GM12878 (cell line): ENCODE measurements at regions not wholly inside any gene's neighbourhood (a gene's known extent, or its start where the extent isn't known, plus 50 kb on each side); places are given as distances from the start of the nearest gene placed in this dataset.

Experiments
- ATAC-seq: fragments of 200-7000 bp; cut with Tn5 transposase; 3 replicates; pipeline ENCODE4 v1.9.1; 2020; ENCODE audit warnings: mild to moderate bottlenecking, moderate library complexity
- BruUV-seq: library from RNA; stranded (reverse); fragments of 400-500 nt; replicated peaks from 2 replicates; lab custom pipeline; 2021; lab: Mats Ljungman, UMichigan
- CTCF ChIA-PET: fragments of 300-600 bp; sonication (Branson Sonifier 250); formaldehyde crosslinking; extraction: SDS; loops from one replicate; lab custom pipeline; 2021; ENCODE audit warnings: inconsistent platforms; lab: Yijun Ruan, JAX
- POLR2A ChIA-PET: fragments of 350-600 bp; formaldehyde crosslinking; extraction: SDS; loops from one replicate; lab custom pipeline; 2021; ENCODE audit warnings: inconsistent platforms; lab: Charles Lee
- RAD21 ChIA-PET: fragments of 300-600 bp; sonication (Branson Sonifier 250); formaldehyde crosslinking; loops from one replicate; lab custom pipeline; 2023; ENCODE audit warnings: antibody characterized with exemption; ENCODE audit not compliant: unreplicated experiment; lab: Charles Lee
- SMC1A ChIA-PET: fragments of 300-600 bp; sonication (Branson Sonifier 250); formaldehyde crosslinking; loops from one replicate; lab custom pipeline; 2023; ENCODE audit not compliant: unreplicated experiment, uncharacterized antibody; lab: Charles Lee
- DNase-seq: peaks from one replicate; pipeline ENCODE4 v3.0.0-alpha.2; 2011; ENCODE audit warnings: low read depth, low spot score
- FAIRE-seq: peaks from 3 replicates; lab custom pipeline; 2011; peaks lifted over from hg19 to GRCh38; lab: Jason Lieb, UNC
- H2AFZ ChIP-seq: 2 replicates; pipeline ENCODE4 v1.6.0; 2011; ENCODE audit warnings: low read depth, low read length, control low read depth; ENCODE audit not compliant: control insufficient read depth
- H3K27ac ChIP-seq: 2 replicates; pipeline ENCODE4 v1.5.1; 2011; ENCODE audit warnings: control low read depth; ENCODE audit not compliant: control insufficient read depth, insufficient read depth
- H3K27me3 ChIP-seq, 2 experiments: replicated peaks in 1 of 2; 2 replicates each; pipeline versions ENCODE4 v1.6.0 to v1.6.1; 2011; ENCODE audit warnings: low read length in 1 of 2; ENCODE audit not compliant: control insufficient read depth in 2 of 2, insufficient read depth in 2 of 2
- H3K36me3 ChIP-seq, 2 experiments: 2 replicates each; pipeline ENCODE4 v1.5.1; 2011; ENCODE audit warnings: low read length in 1 of 2; ENCODE audit not compliant: control insufficient read depth in 2 of 2, insufficient read depth in 2 of 2
- H3K4me1 ChIP-seq: 2 replicates; pipeline ENCODE4 v1.6.1; 2011; ENCODE audit warnings: mild to moderate bottlenecking, low read length, moderate library complexity, mixed read lengths; ENCODE audit not compliant: control insufficient read depth, insufficient read depth
- H3K4me2 ChIP-seq: 2 replicates; pipeline ENCODE4 v1.6.0; 2011; ENCODE audit warnings: control low read depth; ENCODE audit not compliant: control insufficient read depth, insufficient read depth
- H3K4me3 ChIP-seq: fragments of 200-600 bp; sonication (generic); 2 replicates; pipeline ENCODE4 v1.5.1; 2016
- H3K79me2 ChIP-seq: 2 replicates; pipeline ENCODE4 v1.6.0; 2011; ENCODE audit warnings: low read length; ENCODE audit not compliant: control insufficient read depth, insufficient read depth
- H3K9ac ChIP-seq: 2 replicates; pipeline ENCODE4 v1.8.0; 2011; ENCODE audit warnings: low read length, control low read depth, mixed read lengths; ENCODE audit not compliant: control insufficient read depth, insufficient read depth
- H3K9me3 ChIP-seq: replicated peaks from 3 replicates; pipeline ENCODE4 v1.5.1; 2011; ENCODE audit warnings: mild to moderate bottlenecking, low read length; ENCODE audit not compliant: control insufficient read depth, insufficient read depth
- H4K20me1 ChIP-seq: 2 replicates; pipeline ENCODE4 v1.6.0; 2011; ENCODE audit not compliant: control insufficient read depth, insufficient read depth
- BACH1 ChIP-seq: fragments of 450-650 bp; IDR thresholded peaks from 2 replicates; pipeline ENCODE4 v1.6.1; 2017; ENCODE audit warnings: mild to moderate bottlenecking, borderline replicate concordance
- IRF4 ChIP-seq: IDR thresholded peaks from 2 replicates; pipeline ENCODE4 v1.6.1; 2011; ENCODE audit warnings: low read depth, low read length
- KDM1A ChIP-seq: fragments of 200-600 bp; sonication (generic); IDR thresholded peaks from 2 replicates; pipeline ENCODE4 v1.6.1; 2016; ENCODE audit warnings: borderline replicate concordance
- NBN ChIP-seq: fragments of 450-650 bp; IDR thresholded peaks from 2 replicates; pipeline ENCODE4 v1.6.1; 2016
- NFYA ChIP-seq: IDR thresholded peaks from 2 replicates; pipeline ENCODE4 v1.6.1; 2011; ENCODE audit warnings: low read depth, mild to moderate bottlenecking, low read length, improper control_type of control experiment, borderline replicate concordance
- POU2F2 ChIP-seq: IDR thresholded peaks from 3 replicates; pipeline ENCODE4 v1.6.1; 2011; ENCODE audit warnings: low read depth, mild to moderate bottlenecking, low read length, borderline replicate concordance
- RUNX3 ChIP-seq: IDR thresholded peaks from 2 replicates; pipeline ENCODE4 v1.6.1; 2012; ENCODE audit warnings: low read length, inconsistent platforms
- SMARCA5 ChIP-seq: fragments of 450-650 bp; IDR thresholded peaks from 2 replicates; pipeline ENCODE4 v1.6.1; 2017; ENCODE audit warnings: mild to moderate bottlenecking
- STAT1 ChIP-seq: fragments of 450-650 bp; conservative IDR thresholded peaks from 2 replicates; pipeline ENCODE4 v1.6.1; 2014; ENCODE audit warnings: antibody characterized with exemption, mild to moderate bottlenecking
- YBX1 ChIP-seq: fragments of 450-650 bp; IDR thresholded peaks from 2 replicates; pipeline ENCODE4 v1.6.1; 2016; ENCODE audit warnings: antibody characterized with exemption
- ZNF384 ChIP-seq: IDR thresholded peaks from 2 replicates; pipeline ENCODE4 v1.6.1; 2012; ENCODE audit warnings: low read depth, mild to moderate bottlenecking, low read length, improper control_type of control experiment, borderline replicate concordance
- WGBS: methylation state at CpG from one replicate; pipeline ENCODE4 v1.1.6; 2016; ENCODE audit warnings: low lambda C conversion rate; ENCODE audit not compliant: insufficient replicate concordance, insufficient coverage; ENCODE audit errors: missing lambda C conversion rate; 5-methylcytosine and 5-hydroxymethylcytosine counted together
- in situ Hi-C: fragments of 300-500 bp; cut with MboI; formaldehyde crosslinking; loops from 9 replicates; pipeline ENCODE4 v1.14.3; 2018; ENCODE audit warnings: mixed read lengths
- intact Hi-C: fragments of 100-400 bp; cut with micrococcal nuclease; formaldehyde crosslinking; loops from one replicate; pipeline ENCODE4 v1.14.2; 2022; ENCODE audit not compliant: unreplicated experiment
- TF ChIP-seq, protein P1 (sequence below): fragments of 450-650 bp; IDR thresholded peaks from 2 replicates; pipeline ENCODE4 v1.6.1; 2017; ENCODE audit warnings: mild to moderate bottlenecking, moderate library complexity
- TF ChIP-seq, protein P2 (sequence below), 3 experiments: IDR thresholded peaks in 2 of 3; conservative IDR thresholded peaks in 1 of 3; 2 replicates each; pipeline ENCODE4 v1.5.1; 2011; ENCODE audit warnings: low read depth in 3 of 3, low read length in 3 of 3, mild to moderate bottlenecking in 3 of 3, control low read depth in 2 of 3, moderate library complexity in 2 of 3, inconsistent platforms in 1 of 3, mixed read lengths in 1 of 3; ENCODE audit not compliant: control insufficient read depth in 2 of 3, insufficient read depth in 1 of 3; ENCODE audit errors: extremely low read depth in 1 of 3

DNA sequence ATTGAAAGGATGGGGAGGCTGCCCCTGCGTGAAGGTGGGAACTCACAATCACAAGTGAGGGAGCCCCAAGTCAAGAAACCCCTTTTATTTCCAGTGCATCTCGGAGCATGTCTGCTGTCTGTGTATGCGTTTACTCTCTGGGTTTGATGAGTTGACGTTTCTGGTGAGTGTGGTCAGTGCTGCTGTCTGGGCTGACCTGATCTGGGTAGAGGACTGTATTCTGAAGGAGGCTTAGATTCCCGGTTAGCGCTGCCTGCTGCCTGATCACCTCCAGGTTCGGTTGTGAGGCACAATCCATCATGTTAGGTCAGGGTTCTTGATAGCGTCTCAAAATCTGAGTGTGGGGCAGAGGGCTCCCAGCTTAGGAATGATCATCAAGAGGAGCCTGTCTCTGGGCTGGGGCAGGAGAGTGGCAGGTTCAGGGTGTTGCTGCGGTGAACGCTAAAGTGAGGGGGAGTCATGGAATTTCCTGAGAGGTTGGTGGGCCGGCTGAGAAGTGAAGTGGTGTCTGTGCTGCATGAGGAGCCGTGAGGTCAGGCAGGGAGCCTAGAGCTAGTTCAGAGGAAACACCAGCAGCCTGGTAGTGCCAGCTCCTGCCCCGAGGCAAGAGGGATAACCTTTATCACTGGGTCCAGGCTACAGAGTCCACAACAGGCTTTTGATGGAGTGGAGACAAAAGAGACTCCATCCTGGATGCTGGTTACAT lies 225.3 kb upstream of the CST7 start (continued):
- TF ChIP-seq, protein P1, sequence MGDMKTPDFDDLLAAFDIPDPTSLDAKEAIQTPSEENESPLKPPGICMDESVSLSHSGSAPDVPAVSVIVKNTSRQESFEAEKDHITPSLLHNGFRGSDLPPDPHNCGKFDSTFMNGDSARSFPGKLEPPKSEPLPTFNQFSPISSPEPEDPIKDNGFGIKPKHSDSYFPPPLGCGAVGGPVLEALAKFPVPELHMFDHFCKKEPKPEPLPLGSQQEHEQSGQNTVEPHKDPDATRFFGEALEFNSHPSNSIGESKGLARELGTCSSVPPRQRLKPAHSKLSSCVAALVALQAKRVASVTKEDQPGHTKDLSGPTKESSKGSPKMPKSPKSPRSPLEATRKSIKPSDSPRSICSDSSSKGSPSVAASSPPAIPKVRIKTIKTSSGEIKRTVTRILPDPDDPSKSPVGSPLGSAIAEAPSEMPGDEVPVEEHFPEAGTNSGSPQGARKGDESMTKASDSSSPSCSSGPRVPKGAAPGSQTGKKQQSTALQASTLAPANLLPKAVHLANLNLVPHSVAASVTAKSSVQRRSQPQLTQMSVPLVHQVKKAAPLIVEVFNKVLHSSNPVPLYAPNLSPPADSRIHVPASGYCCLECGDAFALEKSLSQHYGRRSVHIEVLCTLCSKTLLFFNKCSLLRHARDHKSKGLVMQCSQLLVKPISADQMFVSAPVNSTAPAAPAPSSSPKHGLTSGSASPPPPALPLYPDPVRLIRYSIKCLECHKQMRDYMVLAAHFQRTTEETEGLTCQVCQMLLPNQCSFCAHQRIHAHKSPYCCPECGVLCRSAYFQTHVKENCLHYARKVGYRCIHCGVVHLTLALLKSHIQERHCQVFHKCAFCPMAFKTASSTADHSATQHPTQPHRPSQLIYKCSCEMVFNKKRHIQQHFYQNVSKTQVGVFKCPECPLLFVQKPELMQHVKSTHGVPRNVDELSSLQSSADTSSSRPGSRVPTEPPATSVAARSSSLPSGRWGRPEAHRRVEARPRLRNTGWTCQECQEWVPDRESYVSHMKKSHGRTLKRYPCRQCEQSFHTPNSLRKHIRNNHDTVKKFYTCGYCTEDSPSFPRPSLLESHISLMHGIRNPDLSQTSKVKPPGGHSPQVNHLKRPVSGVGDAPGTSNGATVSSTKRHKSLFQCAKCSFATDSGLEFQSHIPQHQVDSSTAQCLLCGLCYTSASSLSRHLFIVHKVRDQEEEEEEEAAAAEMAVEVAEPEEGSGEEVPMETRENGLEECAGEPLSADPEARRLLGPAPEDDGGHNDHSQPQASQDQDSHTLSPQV = no peak
- TF ChIP-seq RUNX3 = no peak
- TF ChIP-seq IRF4 = no peak

DNA sequence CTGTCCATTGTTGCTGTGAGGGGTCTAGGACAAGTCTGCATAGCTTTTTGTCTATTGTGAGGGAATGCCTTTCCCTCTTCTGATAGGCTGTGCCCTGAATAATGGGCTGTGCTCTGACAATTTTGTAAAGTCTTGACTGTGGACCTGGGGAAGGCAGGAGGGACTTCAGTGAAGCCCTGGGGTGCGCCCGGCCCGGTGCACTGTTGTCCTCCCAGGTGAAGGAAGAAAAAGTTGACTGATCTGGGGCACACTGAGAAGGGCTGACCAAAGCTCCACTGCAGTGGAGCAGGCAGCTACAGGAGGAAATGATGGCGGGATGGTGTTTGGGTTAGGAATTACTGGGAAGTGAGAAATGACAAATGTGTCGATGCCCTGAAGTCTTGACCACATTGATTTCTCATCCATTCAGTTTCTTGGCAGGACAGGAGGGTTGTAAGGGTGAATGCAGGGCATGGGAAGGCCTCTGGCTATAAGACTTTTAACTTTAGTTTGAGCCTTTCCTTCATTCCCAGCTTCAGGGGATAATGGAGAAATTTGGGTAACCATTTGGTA lies 224.0 kb upstream of the CST7 start:
- ATAC-seq = no peak
- no peak overlapping the region for H3K4me2 ChIP-seq
- H4K20me1 ChIP-seq = no peaks in the 10 kb centered on the region
- no peak for FAIRE-seq
- H3K36me3 ChIP-seq = no peaks in the 10 kb centered on the region
- H3K79me2 ChIP-seq = no peaks in the 10 kb centered on the region
- no peaks in the 10 kb centered on the region for H3K4me1 ChIP-seq
- H3K9ac ChIP-seq = no peak overlapping the region
- H3K4me3 ChIP-seq = no peak overlapping the region
- ChIA-PET SMC1A (no interaction called here), RAD21 (no interaction called here), POLR2A (no interaction called here), CTCF (no interaction called here)
- TF ChIP-seq ZNF384 (no peak), SMARCA5 (no peak), NBN (no peak), KDM1A (no peak), STAT1 (no peak), NFYA (no peak), BACH1 (no peak), POU2F2 (no peak), YBX1 (no peak)
- TF ChIP-seq, protein P2, sequence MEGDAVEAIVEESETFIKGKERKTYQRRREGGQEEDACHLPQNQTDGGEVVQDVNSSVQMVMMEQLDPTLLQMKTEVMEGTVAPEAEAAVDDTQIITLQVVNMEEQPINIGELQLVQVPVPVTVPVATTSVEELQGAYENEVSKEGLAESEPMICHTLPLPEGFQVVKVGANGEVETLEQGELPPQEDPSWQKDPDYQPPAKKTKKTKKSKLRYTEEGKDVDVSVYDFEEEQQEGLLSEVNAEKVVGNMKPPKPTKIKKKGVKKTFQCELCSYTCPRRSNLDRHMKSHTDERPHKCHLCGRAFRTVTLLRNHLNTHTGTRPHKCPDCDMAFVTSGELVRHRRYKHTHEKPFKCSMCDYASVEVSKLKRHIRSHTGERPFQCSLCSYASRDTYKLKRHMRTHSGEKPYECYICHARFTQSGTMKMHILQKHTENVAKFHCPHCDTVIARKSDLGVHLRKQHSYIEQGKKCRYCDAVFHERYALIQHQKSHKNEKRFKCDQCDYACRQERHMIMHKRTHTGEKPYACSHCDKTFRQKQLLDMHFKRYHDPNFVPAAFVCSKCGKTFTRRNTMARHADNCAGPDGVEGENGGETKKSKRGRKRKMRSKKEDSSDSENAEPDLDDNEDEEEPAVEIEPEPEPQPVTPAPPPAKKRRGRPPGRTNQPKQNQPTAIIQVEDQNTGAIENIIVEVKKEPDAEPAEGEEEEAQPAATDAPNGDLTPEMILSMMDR (IDR thresholded peaks at IDR 0.05 in 2 of 3, conservative IDR thresholded peaks at IDR 0.05 in 1 of 3; ENCODE audit: control insufficient read depth in 2 of 3, extremely low read depth in 1 of 3, insufficient read depth in 1 of 3, low read depth in 3 of 3, low read length in 3 of 3) = no peak
- 44% methylated on average over 5 of the region's 5 CpGs for WGBS
- peaks cover 0 to 4% of the 10 kb centered on the region in 2 experiments; a peak in 3 of 4 replicates for H3K27me3 ChIP-seq
- no peaks in the 10 kb centered on the region for H3K9me3 ChIP-seq
- in situ Hi-C loops = loop anchor here (5.0 kb wide), 1 partner anchor 53 kb away; no protein-coding TSS in a partner anchor
- H3K27ac ChIP-seq = no peak overlapping the region
- BruUV-seq = no TSS peak
- DNase-seq = no peak
- H2AFZ ChIP-seq = no peak overlapping the region
- intact Hi-C loops = no loop called here
